HepG2 (cell line): ENCODE measurements at regions not wholly inside any gene's neighbourhood (a gene's known extent, or its start where the extent isn't known, plus 50 kb on each side); places are given as distances from the start of the nearest gene placed in this dataset.
A peak's percentile ranks its signal among the peaks of the same experiment; 100 is the strongest.

Source experiments
- CEBPB ChIP-seq: IDR thresholded peaks from 2 replicates; pipeline ENCODE4 v1.6.1; 2011; ENCODE audit warnings: low read depth, low read length, improper control_type of control experiment, borderline replicate concordance
- CTCF ChIP-seq: sonication (generic); formaldehyde crosslinking; IDR thresholded peaks from 2 replicates; pipeline ENCODE4 v1.5.0; 2020; ENCODE audit warnings: mild to moderate bottlenecking, missing genetic modification reagents, moderate library complexity
- MAX ChIP-seq: IDR thresholded peaks from 2 replicates; pipeline ENCODE4 v1.6.1; 2012; ENCODE audit warnings: inconsistent platforms
- MAZ ChIP-seq, 2 experiments: sonication (generic) in 1 of 2; formaldehyde crosslinking in 1 of 2; IDR thresholded peaks; 2 replicates each; pipeline versions ENCODE4 v1.5.0 to v1.6.1; 2012 to 2020; ENCODE audit warnings: low read depth in 2 of 2, mild to moderate bottlenecking in 2 of 2, borderline replicate concordance in 1 of 2, improper control_type of control experiment in 1 of 2, low read length in 1 of 2, missing genetic modification reagents in 1 of 2, moderate library complexity in 1 of 2
- MIER2 ChIP-seq: IDR thresholded peaks from 2 replicates; pipeline ENCODE4 v1.6.1; 2016; ENCODE audit warnings: missing biosample characterization, missing genetic modification reagents
- MXI1 ChIP-seq: IDR thresholded peaks from 3 replicates; pipeline ENCODE4 v1.6.1; 2012; ENCODE audit warnings: low read depth, low read length, inconsistent platforms, borderline replicate concordance
- POLR2A ChIP-seq, 2 experiments: IDR thresholded peaks; 2 replicates each; pipeline ENCODE4 v1.6.1; 2011; ENCODE audit warnings: low read depth in 2 of 2, low read length in 2 of 2, mild to moderate bottlenecking in 1 of 2, moderate library complexity in 1 of 2; ENCODE audit not compliant: insufficient read depth in 1 of 2
- PTBP1 ChIP-seq: fragments of 200-400 bp; formaldehyde crosslinking; IDR thresholded peaks from 2 replicates; pipeline ENCODE4 v1.6.1; 2018; ENCODE audit warnings: low read length, low read depth; ENCODE audit not compliant: poor library complexity, severe bottlenecking
- THYN1 ChIP-seq: sonication (generic); formaldehyde crosslinking; IDR thresholded peaks from 2 replicates; pipeline ENCODE4 v1.8.1; 2023; ENCODE audit warnings: low read depth, mild to moderate bottlenecking, moderate library complexity, missing genetic modification reagents, borderline replicate concordance
- UBTF ChIP-seq: sonication (generic); formaldehyde crosslinking; IDR thresholded peaks from 2 replicates; pipeline ENCODE4 v1.4.0; 2020; ENCODE audit warnings: mild to moderate bottlenecking, missing genetic modification reagents
- ZFP91 ChIP-seq: sonication (generic); formaldehyde crosslinking; IDR thresholded peaks from 2 replicates; pipeline ENCODE4 v1.9.0; 2022; ENCODE audit warnings: missing genetic modification reagents, mild to moderate bottlenecking, borderline replicate concordance
- ZNF326 ChIP-seq: sonication (generic); formaldehyde crosslinking; IDR thresholded peaks from 2 replicates; pipeline ENCODE4 v1.4.0; 2020; ENCODE audit warnings: missing genetic modification reagents, borderline replicate concordance
- ZNF879 ChIP-seq: sonication (generic); formaldehyde crosslinking; IDR thresholded peaks from 2 replicates; pipeline ENCODE4 v1.8.1; 2023; ENCODE audit warnings: missing genetic modification reagents
- TF ChIP-seq, protein P1 (sequence below): IDR thresholded peaks from 2 replicates; pipeline ENCODE4 v1.6.1; 2016; ENCODE audit warnings: low read depth, missing genetic modification reagents, missing compliant biosample characterization

- TF ChIP-seq MXI1 (no peak), MAZ (IDR thresholded peaks at IDR 0.05; ENCODE audit: borderline replicate concordance, low read depth, low read length) (no peak), MAZ (CRISPR knock-in tag; IDR thresholded peaks at IDR 0.05; ENCODE audit: low read depth) (no peak), ZNF879 (CRISPR knock-in tag) (no peak), POLR2A (IDR thresholded peaks at IDR 0.05; ENCODE audit: insufficient read depth in 1 of 2, low read depth in 2 of 2, low read length in 2 of 2) (no peak), ZFP91 (CRISPR knock-in tag) (no peak), CTCF (no peak), ZNF326 (CRISPR knock-in tag) (no peak), PTBP1 (no peak), MAX (no peak), UBTF (CRISPR knock-in tag) (no peak), CEBPB (peak; percentile 73), THYN1 (no peak), MIER2 (CRISPR knock-in tag) (no peak)
- TF ChIP-seq, protein P1, sequence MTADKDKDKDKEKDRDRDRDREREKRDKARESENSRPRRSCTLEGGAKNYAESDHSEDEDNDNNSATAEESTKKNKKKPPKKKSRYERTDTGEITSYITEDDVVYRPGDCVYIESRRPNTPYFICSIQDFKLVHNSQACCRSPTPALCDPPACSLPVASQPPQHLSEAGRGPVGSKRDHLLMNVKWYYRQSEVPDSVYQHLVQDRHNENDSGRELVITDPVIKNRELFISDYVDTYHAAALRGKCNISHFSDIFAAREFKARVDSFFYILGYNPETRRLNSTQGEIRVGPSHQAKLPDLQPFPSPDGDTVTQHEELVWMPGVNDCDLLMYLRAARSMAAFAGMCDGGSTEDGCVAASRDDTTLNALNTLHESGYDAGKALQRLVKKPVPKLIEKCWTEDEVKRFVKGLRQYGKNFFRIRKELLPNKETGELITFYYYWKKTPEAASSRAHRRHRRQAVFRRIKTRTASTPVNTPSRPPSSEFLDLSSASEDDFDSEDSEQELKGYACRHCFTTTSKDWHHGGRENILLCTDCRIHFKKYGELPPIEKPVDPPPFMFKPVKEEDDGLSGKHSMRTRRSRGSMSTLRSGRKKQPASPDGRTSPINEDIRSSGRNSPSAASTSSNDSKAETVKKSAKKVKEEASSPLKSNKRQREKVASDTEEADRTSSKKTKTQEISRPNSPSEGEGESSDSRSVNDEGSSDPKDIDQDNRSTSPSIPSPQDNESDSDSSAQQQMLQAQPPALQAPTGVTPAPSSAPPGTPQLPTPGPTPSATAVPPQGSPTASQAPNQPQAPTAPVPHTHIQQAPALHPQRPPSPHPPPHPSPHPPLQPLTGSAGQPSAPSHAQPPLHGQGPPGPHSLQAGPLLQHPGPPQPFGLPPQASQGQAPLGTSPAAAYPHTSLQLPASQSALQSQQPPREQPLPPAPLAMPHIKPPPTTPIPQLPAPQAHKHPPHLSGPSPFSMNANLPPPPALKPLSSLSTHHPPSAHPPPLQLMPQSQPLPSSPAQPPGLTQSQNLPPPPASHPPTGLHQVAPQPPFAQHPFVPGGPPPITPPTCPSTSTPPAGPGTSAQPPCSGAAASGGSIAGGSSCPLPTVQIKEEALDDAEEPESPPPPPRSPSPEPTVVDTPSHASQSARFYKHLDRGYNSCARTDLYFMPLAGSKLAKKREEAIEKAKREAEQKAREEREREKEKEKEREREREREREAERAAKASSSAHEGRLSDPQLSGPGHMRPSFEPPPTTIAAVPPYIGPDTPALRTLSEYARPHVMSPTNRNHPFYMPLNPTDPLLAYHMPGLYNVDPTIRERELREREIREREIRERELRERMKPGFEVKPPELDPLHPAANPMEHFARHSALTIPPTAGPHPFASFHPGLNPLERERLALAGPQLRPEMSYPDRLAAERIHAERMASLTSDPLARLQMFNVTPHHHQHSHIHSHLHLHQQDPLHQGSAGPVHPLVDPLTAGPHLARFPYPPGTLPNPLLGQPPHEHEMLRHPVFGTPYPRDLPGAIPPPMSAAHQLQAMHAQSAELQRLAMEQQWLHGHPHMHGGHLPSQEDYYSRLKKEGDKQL (CRISPR knock-in tag), result no peak
Measured at GRCh38 chr5:57693488-57694305, 211.1 kb upstream of the ACTBL2 start.
